ENCODE measurements at regions not wholly inside any gene's neighbourhood (a gene's known extent, or its start where the extent isn't known, plus 50 kb on each side); places are given as distances from the start of the nearest gene placed in this dataset.
"Not testable (repeated sequence)": the region's sequence is repeated elsewhere in the genome, so short reads cannot be mapped to it uniquely, and the experiment has no call there.

DNA sequence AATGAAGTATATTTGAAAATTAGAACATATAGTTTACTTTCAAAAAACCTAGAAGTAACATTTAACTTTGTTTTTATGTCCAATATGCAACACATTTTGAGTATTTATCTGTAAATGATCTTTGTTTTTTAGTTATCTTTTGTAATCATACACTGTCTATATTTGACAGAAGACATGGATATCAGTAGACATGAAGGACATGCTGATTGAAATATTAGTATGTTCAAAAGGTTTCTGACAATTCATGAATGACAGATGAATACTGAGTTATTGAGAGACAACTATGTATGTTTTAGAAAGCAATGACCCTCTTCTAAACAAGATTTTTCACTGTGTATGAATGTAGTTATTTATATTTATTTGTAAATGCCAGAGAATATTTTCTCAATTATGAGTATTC lies 215.6 kb upstream of the TMEFF2 start:
- TF ChIP-seq, protein P1, sequence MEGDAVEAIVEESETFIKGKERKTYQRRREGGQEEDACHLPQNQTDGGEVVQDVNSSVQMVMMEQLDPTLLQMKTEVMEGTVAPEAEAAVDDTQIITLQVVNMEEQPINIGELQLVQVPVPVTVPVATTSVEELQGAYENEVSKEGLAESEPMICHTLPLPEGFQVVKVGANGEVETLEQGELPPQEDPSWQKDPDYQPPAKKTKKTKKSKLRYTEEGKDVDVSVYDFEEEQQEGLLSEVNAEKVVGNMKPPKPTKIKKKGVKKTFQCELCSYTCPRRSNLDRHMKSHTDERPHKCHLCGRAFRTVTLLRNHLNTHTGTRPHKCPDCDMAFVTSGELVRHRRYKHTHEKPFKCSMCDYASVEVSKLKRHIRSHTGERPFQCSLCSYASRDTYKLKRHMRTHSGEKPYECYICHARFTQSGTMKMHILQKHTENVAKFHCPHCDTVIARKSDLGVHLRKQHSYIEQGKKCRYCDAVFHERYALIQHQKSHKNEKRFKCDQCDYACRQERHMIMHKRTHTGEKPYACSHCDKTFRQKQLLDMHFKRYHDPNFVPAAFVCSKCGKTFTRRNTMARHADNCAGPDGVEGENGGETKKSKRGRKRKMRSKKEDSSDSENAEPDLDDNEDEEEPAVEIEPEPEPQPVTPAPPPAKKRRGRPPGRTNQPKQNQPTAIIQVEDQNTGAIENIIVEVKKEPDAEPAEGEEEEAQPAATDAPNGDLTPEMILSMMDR (IDR thresholded peaks at IDR 0.05; ENCODE audit: insufficient read depth, missing control alignments), result no peak
- FAIRE-seq, result no peak
- DNase-seq (ENCODE audit: insufficient read length, low spot score), result no peak

DNA sequence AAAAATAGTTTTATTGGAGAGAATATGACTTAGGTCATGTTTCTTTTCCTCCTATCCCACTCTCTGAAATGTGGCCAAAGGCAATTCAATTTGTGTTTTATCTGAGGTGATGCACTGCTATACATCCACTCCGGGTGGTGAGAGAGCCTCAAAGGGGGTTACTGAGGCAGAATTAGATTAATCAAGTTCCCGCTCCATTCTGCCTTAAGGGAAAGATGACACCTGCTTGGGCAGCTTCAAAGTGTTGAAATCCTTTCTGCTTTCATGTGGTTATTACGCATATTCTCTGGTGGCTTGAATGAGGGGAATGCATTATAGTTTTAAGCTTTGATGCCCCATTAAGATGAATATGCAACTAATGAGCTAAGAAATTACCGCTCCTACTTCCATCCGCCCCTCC lies 213.0 kb upstream of the TMEFF2 start:
- TF ChIP-seq, protein P1 (IDR thresholded peaks at IDR 0.05; ENCODE audit: insufficient read depth, missing control alignments), result no peak
- DNase-seq (ENCODE audit: insufficient read length, low spot score), result no peak
- no peak for FAIRE-seq

DNA sequence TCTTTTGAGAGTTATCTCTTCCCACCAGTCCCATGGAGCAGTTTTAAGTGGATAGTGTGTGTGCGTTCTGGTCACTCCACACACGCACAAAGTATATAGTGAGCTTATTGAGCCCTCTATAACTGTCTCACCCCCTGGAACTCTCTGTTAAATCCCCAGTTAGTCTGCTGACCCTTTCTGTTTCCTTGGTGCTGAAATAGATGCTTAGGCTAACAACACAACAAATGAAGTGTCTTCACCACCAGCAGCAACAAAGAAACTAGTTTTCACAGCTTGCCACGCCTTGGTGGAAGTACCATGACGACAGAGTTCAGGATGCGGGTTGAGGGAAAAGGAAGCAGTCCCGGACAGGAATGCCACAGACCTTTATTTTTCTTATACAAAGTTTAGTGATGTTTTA lies 203.5 kb upstream of the TMEFF2 start:
- TF ChIP-seq, protein P1 (IDR thresholded peaks at IDR 0.05; ENCODE audit: insufficient read depth, missing control alignments), result no peak
- FAIRE-seq (no peak), DNase-seq (ENCODE audit: insufficient read length, low spot score) (no peak)

- DNase-seq (ENCODE audit: insufficient read length, low spot score), result no peak
- FAIRE-seq, result no peak
These were observed 199.9 kb upstream of the TMEFF2 start for GRCh38 chr2:192394605-192395004.

DNA sequence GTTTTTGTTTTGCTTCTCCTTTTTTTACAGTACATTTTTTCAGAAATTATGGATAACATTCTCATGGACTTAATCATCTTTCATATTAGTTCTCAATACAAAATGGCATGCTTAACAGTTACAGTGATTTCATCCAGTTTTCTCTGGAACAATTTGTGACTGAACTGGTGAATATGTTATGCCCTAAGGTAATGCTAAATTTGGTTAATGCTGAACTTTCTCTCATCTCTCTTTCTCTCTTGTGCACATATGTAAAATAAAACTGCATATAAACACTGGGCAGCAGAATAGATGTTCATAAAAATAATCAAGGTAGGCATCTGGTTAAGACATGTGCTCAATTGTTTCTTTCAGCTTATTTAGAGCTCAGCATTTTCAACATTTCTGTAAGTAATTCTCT lies 196.3 kb upstream of the TMEFF2 start:
- DNase-seq (ENCODE audit: insufficient read length, low spot score), result no peak
- TF ChIP-seq, protein P1 (IDR thresholded peaks at IDR 0.05; ENCODE audit: insufficient read depth, missing control alignments), result no peak
- FAIRE-seq, result no peak

More at GRCh38 chr2:192394605-192395004, 199.9 kb upstream of the TMEFF2 start:
- TF ChIP-seq, protein P1 (IDR thresholded peaks at IDR 0.05; ENCODE audit: insufficient read depth, missing control alignments), result no peak

DNA sequence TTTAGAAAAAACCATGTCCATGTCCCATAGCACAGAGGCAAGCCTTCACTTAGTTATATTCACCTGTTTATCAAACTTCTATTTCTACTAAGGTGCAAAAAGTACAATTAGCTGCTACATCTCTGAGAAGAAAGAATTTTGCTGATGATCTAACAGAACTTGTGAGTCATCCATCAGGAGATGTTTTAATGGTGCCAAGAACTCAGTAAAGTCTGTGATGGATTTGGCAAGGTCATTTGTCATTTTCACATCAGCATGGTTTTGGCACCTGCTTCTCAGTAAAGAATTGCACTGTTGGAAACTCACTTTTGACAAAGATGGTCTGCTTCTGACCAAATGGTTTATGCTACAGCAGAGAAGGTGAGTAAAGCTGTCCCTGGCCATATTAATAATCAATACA lies 195.7 kb upstream of the TMEFF2 start:
- DNase-seq (ENCODE audit: insufficient read length, low spot score), result no peak
- TF ChIP-seq, protein P1 (IDR thresholded peaks at IDR 0.05; ENCODE audit: insufficient read depth, missing control alignments), result no peak
- FAIRE-seq, result no peak

- DNase-seq (ENCODE audit: insufficient read length, low spot score); FAIRE-seq: not testable (repeated sequence)
These were observed 189.5 kb upstream of the TMEFF2 start for GRCh38 chr2:192384191-192384590.

- FAIRE-seq, result no peak
- TF ChIP-seq, protein P1 (IDR thresholded peaks at IDR 0.05; ENCODE audit: insufficient read depth, missing control alignments), result no peak
These were observed 186.3 kb upstream of the TMEFF2 start for GRCh38 chr2:192381082-192381481.

More at GRCh38 chr2:192381082-192381481, 186.3 kb upstream of the TMEFF2 start:
- no peak for DNase-seq (ENCODE audit: insufficient read length, low spot score)

Data from D721Med (cell line).